GDM1 (cell line): ENCODE measurements at regions not wholly inside any gene's neighbourhood (a gene's known extent, or its start where the extent isn't known, plus 50 kb on each side); places are given as distances from the start of the nearest gene placed in this dataset.
A peak's percentile ranks its signal among the peaks of the same experiment; 100 is the strongest.

ENCODE experiments used
- DNase-seq: peaks from one replicate; lab custom pipeline; 2025; lab: John Stamatoyannopoulos, UW

DNA sequence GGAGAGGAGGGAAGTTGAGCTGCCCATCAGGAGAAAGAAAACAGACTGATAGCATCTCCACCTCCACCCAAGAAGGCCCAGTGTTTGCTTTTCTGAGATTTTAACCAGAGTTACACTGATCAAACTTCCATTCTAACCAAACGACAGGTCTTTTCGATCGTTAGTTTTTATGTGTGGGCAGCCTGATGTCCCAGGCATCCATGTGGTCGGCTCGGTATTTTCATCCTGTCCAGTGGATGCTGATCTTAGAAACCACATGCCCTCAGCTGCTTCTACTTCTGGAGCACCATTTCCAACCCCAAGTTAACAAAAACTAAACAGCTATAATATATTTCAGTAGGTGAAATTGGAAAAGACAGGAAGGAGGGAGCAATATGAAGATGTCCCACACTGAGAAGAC is 536.8 kb upstream of the JAG1 start:
- no peak for DNase-seq

- DNase-seq, result no peak
Observed at GRCh38 chr20:11212272-11212671, 538.5 kb upstream of the JAG1 start.

DNA sequence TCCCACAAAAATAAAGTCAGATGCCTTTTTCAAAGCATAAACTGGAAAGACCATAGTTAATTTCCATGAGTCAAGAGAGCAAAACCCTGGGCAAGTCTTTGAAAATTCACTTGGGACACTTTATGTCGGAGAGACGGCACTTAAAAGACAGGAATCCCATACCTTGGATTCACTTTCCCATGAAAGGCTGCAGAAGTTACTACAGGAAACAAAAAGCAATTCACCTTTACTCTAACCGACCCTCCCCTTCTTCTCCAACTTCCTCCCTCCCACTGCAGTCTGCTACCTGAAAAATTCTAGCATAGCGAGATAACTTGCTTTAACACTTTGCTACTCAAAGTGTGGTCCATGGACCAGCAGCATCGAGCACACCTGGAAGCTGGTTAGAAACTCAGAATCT is 539.1 kb upstream of the JAG1 start:
- DNase-seq, result no peak

- DNase-seq, result no peak
Observed at GRCh38 chr20:11214256-11214840, 540.5 kb upstream of the JAG1 start.

DNA sequence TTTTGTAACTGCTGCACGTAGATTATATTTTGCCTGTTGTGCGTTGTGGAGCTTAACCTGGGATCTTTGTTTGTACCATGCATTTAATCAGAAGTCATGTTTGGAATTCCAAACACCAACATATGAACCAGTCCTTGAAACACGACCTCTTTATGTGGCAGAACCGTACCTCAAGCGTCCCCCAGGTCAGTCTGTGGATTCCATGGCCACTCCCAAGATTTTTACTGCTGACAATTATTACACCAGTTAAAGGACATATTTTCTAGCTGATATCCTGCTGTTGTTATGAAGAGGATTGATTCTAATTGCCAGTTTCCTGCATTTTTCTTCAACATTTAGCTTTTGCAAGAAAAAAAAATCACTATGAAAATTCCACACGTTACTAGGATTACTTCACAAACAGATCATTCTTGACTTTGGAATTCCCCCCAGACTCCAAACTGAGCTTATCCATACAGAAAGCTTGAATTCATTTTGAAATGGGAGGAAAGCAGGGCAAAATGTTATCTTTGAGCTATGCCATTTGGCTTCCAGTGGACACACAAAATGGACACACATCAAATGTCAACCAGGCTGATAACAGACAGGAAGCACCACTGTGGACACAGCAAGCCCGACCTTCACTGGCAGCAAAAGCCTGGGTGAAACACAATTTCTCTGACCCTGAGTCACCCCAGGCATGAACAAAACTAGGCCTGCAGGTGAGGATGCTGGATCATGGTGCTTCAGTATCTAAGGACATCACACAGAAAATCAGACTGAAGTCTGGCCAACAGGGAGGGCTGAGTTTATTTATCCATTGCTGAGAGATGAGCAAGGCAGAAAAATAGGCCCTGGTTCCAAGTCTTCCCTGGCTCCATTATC is 542.9 kb upstream of the JAG1 start:
- DNase-seq, result no peak

DNA sequence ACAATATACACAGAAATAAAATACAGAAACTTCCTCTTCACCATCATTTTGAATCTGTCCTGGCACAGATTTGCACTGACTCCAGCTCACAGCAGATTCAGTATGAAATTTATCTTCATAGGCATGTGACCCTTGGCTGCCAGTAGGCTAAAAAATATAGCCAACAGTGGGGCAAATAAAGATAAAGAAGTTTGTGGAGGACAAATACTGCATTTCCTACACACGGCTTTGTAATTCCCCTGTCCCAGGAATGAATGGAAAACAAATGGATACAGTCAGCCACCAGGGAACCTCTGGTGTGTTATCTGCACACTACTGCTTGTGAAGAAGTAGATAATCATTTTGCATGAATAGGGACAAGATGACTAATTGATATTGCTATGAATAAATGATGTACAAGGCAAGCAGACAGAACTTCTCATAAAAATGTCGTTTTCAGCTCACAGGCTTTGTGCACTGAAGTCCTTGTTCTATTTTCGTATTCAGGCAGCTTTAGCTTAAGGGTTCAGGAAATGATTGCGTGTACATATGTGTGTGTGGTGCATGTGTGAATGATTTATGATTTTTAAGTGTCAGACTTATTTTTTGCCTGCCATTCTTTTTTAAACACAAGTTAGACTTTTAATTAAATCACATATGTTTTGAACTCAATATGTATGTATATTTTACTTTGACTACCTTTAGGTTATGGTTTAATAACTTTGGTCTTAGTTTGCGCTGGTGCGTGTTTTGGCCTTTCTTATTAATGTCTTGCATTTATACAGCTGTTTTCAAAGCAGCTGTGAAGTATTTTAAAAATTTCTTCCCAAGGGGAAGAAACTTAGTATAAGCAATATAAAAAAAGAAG is 543.8 kb upstream of the JAG1 start:
- DNase-seq, result peak; percentile 29

- DNase-seq, result no peak
Observed at GRCh38 chr20:11218173-11218680, 544.4 kb upstream of the JAG1 start.

GRCh38 chr20:11219192-11219591 is 545.4 kb upstream of the JAG1 start:
- no peak for DNase-seq

- no peak for DNase-seq
Observed at GRCh38 chr20:11221046-11221445, 547.2 kb upstream of the JAG1 start.

- DNase-seq, result no peak
Observed at GRCh38 chr20:11222243-11222642, 548.4 kb upstream of the JAG1 start.

- DNase-seq, result no peak
Observed at GRCh38 chr20:11227602-11228001, 553.8 kb upstream of the JAG1 start.

GRCh38 chr20:11229772-11230171 is 556.0 kb upstream of the JAG1 start:
- no peak for DNase-seq

DNA sequence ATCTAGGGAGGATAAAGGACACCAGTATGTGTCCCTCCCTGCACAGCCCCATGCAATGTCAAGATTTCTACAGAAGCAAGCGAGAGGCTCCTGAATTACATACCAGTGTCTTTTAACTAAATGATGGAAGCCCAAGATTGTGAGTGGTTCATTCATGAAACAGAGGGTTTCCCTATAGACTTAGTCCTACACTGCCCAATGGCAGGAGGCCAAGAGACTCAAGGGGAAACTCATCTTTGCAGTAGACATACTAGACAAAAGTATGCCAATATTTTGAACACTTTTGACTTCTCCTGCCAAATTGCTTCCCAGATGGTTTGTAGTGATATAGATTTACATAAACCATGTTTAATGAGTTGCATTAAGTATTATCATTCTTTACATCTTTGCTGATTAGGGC is 557.2 kb upstream of the JAG1 start:
- no peak for DNase-seq

GRCh38 chr20:11231742-11232648 is 558.2 kb upstream of the JAG1 start:
- DNase-seq, result no peak

- DNase-seq, result no peak
Observed at GRCh38 chr20:11232896-11233295, 559.1 kb upstream of the JAG1 start.

GRCh38 chr20:11234181-11234580 is 560.4 kb upstream of the JAG1 start:
- DNase-seq, result no peak

DNA sequence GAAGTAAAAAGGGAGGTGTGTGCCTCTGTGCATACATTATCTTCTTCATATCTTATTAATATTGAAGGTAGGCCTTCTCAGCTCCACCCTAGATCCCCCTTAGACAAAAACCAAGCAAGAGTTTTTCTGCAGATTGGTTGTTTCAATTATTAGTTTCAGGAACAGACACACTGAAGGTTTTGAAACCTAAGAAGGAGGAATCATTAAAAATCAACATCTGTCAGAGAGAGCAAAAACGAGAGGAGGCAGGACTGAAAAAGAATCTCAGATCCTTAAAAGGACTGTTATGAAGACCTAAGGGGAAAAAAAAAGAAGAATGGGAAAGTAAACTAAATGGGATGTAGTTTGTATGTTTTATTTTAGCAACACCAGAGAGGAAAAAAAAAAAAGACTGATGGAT is 560.8 kb upstream of the JAG1 start:
- no peak for DNase-seq

GRCh38 chr20:11235058-11235457 is 561.3 kb upstream of the JAG1 start:
- DNase-seq, result no peak

- DNase-seq, result no peak
Observed at GRCh38 chr20:11242320-11242719, 568.5 kb upstream of the JAG1 start.

GRCh38 chr20:11245431-11245830 is 571.6 kb upstream of the JAG1 start:
- DNase-seq, result no peak

DNA sequence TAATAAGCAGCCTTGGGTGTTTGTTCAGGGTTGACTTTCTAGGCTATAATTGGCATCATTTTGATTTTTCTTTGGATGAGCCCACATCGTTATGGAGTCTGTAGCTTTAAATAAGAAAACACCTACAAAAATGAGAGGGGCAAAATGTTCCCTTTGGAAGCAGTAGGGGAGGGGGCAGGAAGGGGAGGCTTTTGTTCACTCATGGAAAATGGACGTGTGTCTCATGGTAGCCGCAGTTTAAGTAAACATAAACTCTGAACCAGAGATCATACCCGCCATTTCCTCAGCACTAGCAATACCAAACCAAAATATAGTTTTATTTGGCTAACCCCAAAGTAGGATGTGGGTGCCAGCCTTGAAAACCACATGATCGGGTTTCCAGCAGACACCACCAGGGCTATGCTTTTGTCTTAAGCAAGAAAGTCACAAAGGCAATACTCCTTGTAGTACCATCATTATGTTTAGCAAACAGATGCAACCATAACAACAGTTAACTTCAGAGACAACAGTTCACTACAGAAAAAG is 572.5 kb upstream of the JAG1 start:
- DNase-seq, result peak; percentile 25
